SU-DHL-6 (cell line): ENCODE measurements at regions not wholly inside any gene's neighbourhood (a gene's known extent, or its start where the extent isn't known, plus 50 kb on each side); places are given as distances from the start of the nearest gene placed in this dataset.

Source experiments
- H2AFZ ChIP-seq: fragments of 200-600 bp; sonication (generic); 2 replicates; pipeline ENCODE4 v1.6.1; 2014; ENCODE audit warnings: low read depth, mild to moderate bottlenecking, moderate library complexity, mixed read lengths, antibody characterized with exemption, low read length; ENCODE audit not compliant: severe bottlenecking
- H3F3A ChIP-seq: fragments of 200-600 bp; shearing (Covaris generic); 2 replicates; pipeline ENCODE4 v1.6.0; 2016; ENCODE audit warnings: antibody characterized with exemption, mild to moderate bottlenecking; ENCODE audit not compliant: insufficient read depth
- H3K27ac ChIP-seq: fragments of 200-600 bp; sonication (generic); 2 replicates; pipeline ENCODE4 v1.5.1; 2016; ENCODE audit warnings: low read depth, mild to moderate bottlenecking, low read length, moderate library complexity, mixed read lengths
- H3K27me3 ChIP-seq: fragments of 200-600 bp; sonication (generic), shearing (Covaris generic); 2 replicates; pipeline ENCODE4 v1.6.0; 2014; ENCODE audit warnings: mild to moderate bottlenecking, low read length
- H3K36me3 ChIP-seq: fragments of 200-600 bp; sonication (generic); 2 replicates; pipeline ENCODE4 v1.6.1; 2014; ENCODE audit warnings: mild to moderate bottlenecking, low read length, mixed read lengths
- H3K4me2 ChIP-seq: fragments of 300-600, 200-600 bp; shearing (Covaris generic), sonication (generic); 2 replicates; pipeline ENCODE4 v1.6.0; 2014; ENCODE audit warnings: low read length, low read depth, mild to moderate bottlenecking; ENCODE audit not compliant: poor library complexity, severe bottlenecking
- H3K4me3 ChIP-seq: fragments of 200-600 bp; sonication (generic); 2 replicates; pipeline ENCODE4 v1.5.1; 2014; ENCODE audit warnings: antibody characterized with exemption, low read length, mild to moderate bottlenecking, mixed read lengths; ENCODE audit not compliant: insufficient read depth, poor library complexity, severe bottlenecking
- H3K79me2 ChIP-seq: fragments of 200-600 bp; sonication (generic); 2 replicates; pipeline ENCODE4 v1.6.1; 2014; ENCODE audit warnings: mild to moderate bottlenecking, low read length, moderate library complexity; ENCODE audit not compliant: insufficient read depth
- H3K9ac ChIP-seq: fragments of 200-600 bp; sonication (generic); 2 replicates; pipeline ENCODE4 v1.7.0; 2014; ENCODE audit warnings: mild to moderate bottlenecking, low read length
- H3K9me2 ChIP-seq: fragments of 200-600 bp; sonication (generic); replicated peaks from 2 replicates; pipeline ENCODE4 v1.6.1; 2014; ENCODE audit warnings: low read length; ENCODE audit not compliant: insufficient read depth
- H3K9me3 ChIP-seq: fragments of 200-600 bp; sonication (generic); 2 replicates; pipeline ENCODE4 v1.6.1; 2014; ENCODE audit warnings: low read length, mixed read lengths; ENCODE audit not compliant: insufficient read depth
- H4K20me1 ChIP-seq: fragments of 200-600 bp; sonication (generic); 2 replicates; pipeline ENCODE4 v1.6.1; 2014; ENCODE audit warnings: low read depth, mild to moderate bottlenecking, antibody characterized with exemption, low read length, moderate library complexity, mixed read lengths
- CTCF ChIP-seq: fragments of 200-600 bp; sonication (generic); IDR thresholded peaks from one replicate; pipeline ENCODE4 v1.5.1; 2017; ENCODE audit warnings: antibody characterized with exemption, mild to moderate bottlenecking, low read length, moderate library complexity; ENCODE audit not compliant: insufficient read depth, poor library complexity, severe bottlenecking
- EZH2phosphoT487 ChIP-seq: fragments of 200-600 bp; sonication (generic), shearing (Covaris generic); conservative IDR thresholded peaks from 2 replicates; pipeline ENCODE4 v1.6.1; 2018; ENCODE audit warnings: mild to moderate bottlenecking, antibody characterized with exemption, low read length, moderate library complexity, mixed read lengths

DNA sequence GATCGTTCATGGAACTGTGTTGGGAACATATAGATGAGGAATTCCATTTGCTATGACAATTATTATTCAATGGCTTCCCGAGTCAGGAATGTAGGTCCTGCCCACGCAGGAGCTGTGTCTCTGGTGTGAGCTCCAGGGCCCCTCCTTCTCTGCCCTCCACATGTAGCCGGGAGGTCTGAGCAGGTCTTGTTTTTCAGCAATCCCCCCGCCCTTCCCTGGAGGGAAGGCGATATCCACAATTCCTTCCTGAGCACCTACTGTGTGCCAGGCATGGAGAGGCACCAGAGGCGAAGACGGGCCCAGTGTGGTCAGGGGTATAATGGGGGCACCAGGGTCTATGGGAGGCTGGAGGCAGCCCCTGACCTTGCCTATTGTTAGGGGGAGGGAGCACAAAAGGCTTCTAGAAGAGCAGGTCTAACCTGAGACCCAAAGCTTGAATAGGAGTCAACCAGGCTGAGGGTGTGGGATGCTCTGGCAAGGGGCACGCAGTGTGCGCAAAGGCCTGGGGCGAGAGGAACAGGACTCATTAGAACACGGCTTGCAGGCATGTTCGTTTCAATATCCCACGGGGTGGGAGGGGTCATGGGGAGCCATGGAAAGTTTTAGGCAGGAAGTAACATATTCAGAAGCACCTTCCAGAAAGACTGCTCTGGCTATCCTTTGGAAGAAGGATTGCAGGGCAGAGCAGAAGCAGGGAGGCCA is 154.9 kb downstream of the C9orf50 start:
- H3K27me3 ChIP-seq = no peaks in the 10 kb centered on the region
- no peaks in the 10 kb centered on the region for H3K9me3 ChIP-seq
- H2AFZ ChIP-seq = no peak overlapping the region
- no peak overlapping the region for H3K27ac ChIP-seq
- no peaks in the 10 kb centered on the region for H3K36me3 ChIP-seq
- no peak overlapping the region for H3K9ac ChIP-seq
- no peaks in the 10 kb centered on the region for H3K9me2 ChIP-seq
- no peak overlapping the region for H3K4me3 ChIP-seq
- no peaks in the 10 kb centered on the region for H4K20me1 ChIP-seq
- H3F3A ChIP-seq = no peaks in the 10 kb centered on the region
- TF ChIP-seq CTCF (no peak), EZH2phosphoT487 (no peak)
- H3K4me2 ChIP-seq = no peak overlapping the region
- H3K79me2 ChIP-seq = no peaks in the 10 kb centered on the region

DNA sequence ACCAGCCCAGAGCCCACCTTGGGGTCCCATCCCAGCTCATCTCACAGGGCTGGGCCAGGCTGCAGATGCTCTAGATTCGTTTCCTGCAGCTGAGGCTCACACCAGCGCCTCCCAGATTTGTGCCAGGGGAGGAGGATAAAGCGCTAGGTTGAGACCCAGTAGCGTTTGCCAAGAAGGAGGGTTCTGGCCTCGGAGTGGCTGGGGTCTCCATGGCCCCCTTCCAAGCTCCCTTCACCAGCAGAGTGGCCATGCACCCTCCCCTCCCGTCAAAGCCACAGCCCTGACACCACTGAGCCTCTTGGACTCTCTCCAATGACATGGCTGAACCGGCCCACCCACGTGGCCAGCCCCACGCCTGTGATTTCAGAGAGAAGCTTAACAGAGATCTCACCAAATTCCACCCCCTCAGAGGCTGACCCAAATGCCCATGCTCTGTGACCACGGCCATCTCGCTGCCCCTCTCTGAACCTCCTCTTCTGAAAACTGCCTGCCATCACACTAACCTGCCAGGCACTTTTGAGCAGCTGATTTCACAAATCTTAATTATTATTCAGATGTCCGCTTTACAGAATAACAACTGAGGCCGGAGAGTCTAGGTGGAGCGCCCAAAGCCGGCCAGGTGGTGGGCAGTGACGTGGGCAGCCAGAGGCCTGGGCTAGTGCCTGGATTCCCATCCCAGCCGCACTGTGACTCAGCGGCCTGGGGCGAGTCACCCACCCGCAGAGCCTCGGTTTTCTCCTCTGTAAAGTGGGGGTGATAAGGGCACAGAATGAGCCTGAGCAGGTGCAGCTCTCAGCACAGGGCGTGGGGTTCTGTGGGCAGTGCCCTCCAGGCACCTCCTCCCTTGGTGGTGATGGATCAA is 155.7 kb downstream of the C9orf50 start:
- Histone ChIP-seq H3K36me3 (no peaks in the 10 kb centered on the region), H3K4me2 (no peak overlapping the region), H3K9me3 (no peaks in the 10 kb centered on the region), H3K27ac (no peak overlapping the region), H3K4me3 (no peak overlapping the region), H3K9ac (no peak overlapping the region), H2AFZ (no peak overlapping the region), H3K9me2 (no peaks in the 10 kb centered on the region), H3F3A (no peaks in the 10 kb centered on the region), H3K27me3 (no peaks in the 10 kb centered on the region), H4K20me1 (no peaks in the 10 kb centered on the region), H3K79me2 (no peaks in the 10 kb centered on the region)
- TF ChIP-seq CTCF (no peak), EZH2phosphoT487 (no peak)

DNA sequence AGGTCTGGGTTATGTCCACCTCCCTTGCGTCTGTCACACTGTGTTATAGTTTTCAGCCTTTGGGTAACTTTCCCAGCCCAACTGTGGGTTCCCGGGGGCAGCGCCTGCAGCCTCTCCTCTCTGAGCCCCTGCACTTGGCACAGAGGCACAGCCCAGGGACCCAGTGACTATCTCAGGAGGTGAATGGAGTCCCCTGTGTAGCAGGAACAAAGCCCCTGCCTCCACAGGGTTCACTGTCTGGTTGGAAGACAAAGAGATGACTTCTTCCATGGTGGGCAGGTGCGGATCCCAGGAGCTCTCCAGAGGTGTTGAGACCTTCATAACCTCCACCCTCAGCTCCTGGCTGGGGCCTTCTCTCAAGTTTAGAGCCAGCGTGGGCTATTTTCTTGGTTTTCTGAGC is 156.9 kb downstream of the C9orf50 start:
- H4K20me1 ChIP-seq = no peaks in the 10 kb centered on the region
- H3K27ac ChIP-seq = no peak overlapping the region
- no peaks in the 10 kb centered on the region for H3K36me3 ChIP-seq
- H2AFZ ChIP-seq = no peak overlapping the region
- H3K9me2 ChIP-seq = no peaks in the 10 kb centered on the region
- TF ChIP-seq CTCF = no peak
- TF ChIP-seq EZH2phosphoT487 = no peak
- no peaks in the 10 kb centered on the region for H3K27me3 ChIP-seq
- H3K9me3 ChIP-seq = no peaks in the 10 kb centered on the region
- no peak overlapping the region for H3K9ac ChIP-seq
- H3K4me2 ChIP-seq = no peak overlapping the region
- H3K4me3 ChIP-seq = no peak overlapping the region
- no peaks in the 10 kb centered on the region for H3K79me2 ChIP-seq
- H3F3A ChIP-seq = no peaks in the 10 kb centered on the region
